Endothelial cell of umbilical vein (primary cell): ENCODE measurements at regions not wholly inside any gene's neighbourhood (a gene's known extent, or its start where the extent isn't known, plus 50 kb on each side); places are given as distances from the start of the nearest gene placed in this dataset.

Experiments
- BruUV-seq: library from RNA; stranded (reverse); fragments of 400-500 nt; replicated peaks from 2 replicates; lab custom pipeline; 2021; lab: Mats Ljungman, UMichigan
- CTCF ChIA-PET: fragments of 300-600, 350-600 bp; sonication (Branson Sonifier 250); formaldehyde crosslinking; loops from one replicate; lab custom pipeline; 2021; ENCODE audit warnings: antibody characterized with exemption, inconsistent platforms; lab: Charles Lee
- POLR2A ChIA-PET: fragments of 300-600, 350-600 bp; sonication (Branson Sonifier 250); formaldehyde crosslinking; loops from one replicate; lab custom pipeline; 2021; ENCODE audit warnings: antibody characterized with exemption, inconsistent platforms; lab: Charles Lee
- DNase-seq: peaks from one replicate; pipeline ENCODE4 v3.0.0-alpha.2; 2011; ENCODE audit warnings: low read depth, low spot score
- FAIRE-seq: peaks from 2 replicates; lab custom pipeline; 2011; peaks lifted over from hg19 to GRCh38; lab: Jason Lieb, UNC
- H2AFZ ChIP-seq: 2 replicates; pipeline ENCODE4 v1.6.0; 2012; ENCODE audit warnings: low read depth, low read length, control low read depth, inconsistent platforms
- H3K27ac ChIP-seq: 2 replicates; pipeline ENCODE4 v1.5.1; 2011; ENCODE audit warnings: low read depth, mild to moderate bottlenecking, control low read depth, low read length, moderate library complexity; ENCODE audit not compliant: insufficient read depth
- H3K27me3 ChIP-seq, 2 experiments: 2 replicates each; pipeline versions ENCODE4 v1.6.0 to v1.6.1; 2011; ENCODE audit warnings: low read length in 2 of 2, mixed read lengths in 1 of 2; ENCODE audit not compliant: control insufficient read depth in 2 of 2, insufficient read depth in 2 of 2
- H3K36me3 ChIP-seq, 2 experiments: 2 replicates in 1 of 2; 3 replicates in 1 of 2; pipeline ENCODE4 v1.5.1; 2011; ENCODE audit warnings: low read length in 2 of 2, mild to moderate bottlenecking in 1 of 2, moderate library complexity in 1 of 2; ENCODE audit not compliant: control insufficient read depth in 2 of 2, insufficient read depth in 2 of 2; ENCODE audit errors: extremely low read depth in 1 of 2
- H3K4me1 ChIP-seq: 3 replicates; pipeline ENCODE4 v1.5.1; 2011; ENCODE audit warnings: mild to moderate bottlenecking, low read length; ENCODE audit not compliant: control insufficient read depth, insufficient read depth; ENCODE audit errors: extremely low read depth
- H3K4me2 ChIP-seq: 2 replicates; pipeline ENCODE4 v1.6.1; 2011; ENCODE audit warnings: low read length, control low read depth, mixed read lengths; ENCODE audit not compliant: insufficient read depth
- H3K4me3 ChIP-seq, 3 experiments: fragments of 200-600 bp in 1 of 3; sonication (generic), shearing (Covaris generic) in 1 of 3; replicated peaks in 1 of 3; 2 replicates each; pipeline ENCODE4 v1.5.1; 2011 to 2016; ENCODE audit warnings: control low read depth in 3 of 3, low read length in 3 of 3, mild to moderate bottlenecking in 2 of 3, inconsistent platforms in 1 of 3, low read depth in 1 of 3, moderate library complexity in 1 of 3; ENCODE audit not compliant: insufficient read depth in 1 of 3
- H3K79me2 ChIP-seq: 2 replicates; pipeline ENCODE4 v1.6.0; 2012; ENCODE audit warnings: low read length, inconsistent platforms; ENCODE audit not compliant: control insufficient read depth, insufficient read depth
- H3K9ac ChIP-seq: replicated peaks from 2 replicates; pipeline ENCODE3; 2011; ENCODE audit warnings: low read length, control low read depth; ENCODE audit not compliant: insufficient read depth; ENCODE audit errors: extremely low read depth
- H3K9me1 ChIP-seq: replicated peaks from 3 replicates; pipeline ENCODE4 v1.6.0; 2011; ENCODE audit warnings: mild to moderate bottlenecking, low read length; ENCODE audit not compliant: control insufficient read depth, insufficient read depth; ENCODE audit errors: extremely low read depth
- H3K9me3 ChIP-seq: replicated peaks from 2 replicates; pipeline ENCODE4 v1.5.1; 2012; ENCODE audit warnings: low read length, inconsistent platforms; ENCODE audit not compliant: control insufficient read depth, insufficient read depth
- H4K20me1 ChIP-seq: replicated peaks from 2 replicates; pipeline ENCODE3; 2011; ENCODE audit warnings: mild to moderate bottlenecking, low read length; ENCODE audit not compliant: control insufficient read depth, insufficient read depth; ENCODE audit errors: extremely low read depth
- EZH2 ChIP-seq: IDR thresholded peaks from 2 replicates; pipeline ENCODE4 v1.6.1; 2012; ENCODE audit warnings: borderline replicate concordance, low read depth, mild to moderate bottlenecking, moderate library complexity, low read length, inconsistent platforms; ENCODE audit not compliant: severe bottlenecking
- FOS ChIP-seq: IDR thresholded peaks from 2 replicates; pipeline ENCODE4 v1.6.1; 2011; ENCODE audit warnings: mild to moderate bottlenecking, low read length, moderate library complexity, borderline replicate concordance; ENCODE audit not compliant: insufficient read depth
- GATA2 ChIP-seq: IDR thresholded peaks from 2 replicates; pipeline ENCODE4 v1.7.0; 2011; ENCODE audit warnings: low read depth, mild to moderate bottlenecking, moderate library complexity, mixed read lengths, low read length; ENCODE audit not compliant: insufficient read length, insufficient read depth
- JUN ChIP-seq: IDR thresholded peaks from 2 replicates; pipeline ENCODE4 v1.6.1; 2011; ENCODE audit warnings: borderline replicate concordance, low read depth; ENCODE audit not compliant: insufficient read length, insufficient read depth
- MAX ChIP-seq: IDR thresholded peaks from 2 replicates; pipeline ENCODE4 v1.6.1; 2011; ENCODE audit not compliant: insufficient read depth, insufficient read length
- MYC ChIP-seq: IDR thresholded peaks from one replicate; pipeline ENCODE4 v1.6.1; 2011; ENCODE audit warnings: mild to moderate bottlenecking, low read depth, low read length
- POLR2A ChIP-seq: IDR thresholded peaks from 2 replicates; pipeline ENCODE4 v1.6.1; 2012; ENCODE audit warnings: low read depth, mild to moderate bottlenecking, control low read depth, low read length
- POLR2AphosphoS5 ChIP-seq: IDR thresholded peaks from 2 replicates; pipeline ENCODE4 v1.6.1; 2012; ENCODE audit warnings: low read depth, mild to moderate bottlenecking, control low read depth, low read length, moderate library complexity; ENCODE audit not compliant: insufficient read depth
- dilution Hi-C: fragments of 300-500 bp; cut with MboI; formaldehyde crosslinking; loops from one replicate; pipeline ENCODE4 v1.15.0; 2019; ENCODE audit warnings: low sequenced_read_pairs; ENCODE audit not compliant: extremely low pct_ligation_motif_present
- intact Hi-C: fragments of 100-400 bp; cut with micrococcal nuclease; formaldehyde crosslinking; loops from one replicate; pipeline ENCODE4 v1.10.0; 2022
- TF ChIP-seq, protein P1 (sequence below), 2 donors: IDR thresholded peaks; 1 replicate in 1 of 2; 2 replicates in 1 of 2; pipeline ENCODE4 v1.5.1; 2011; ENCODE audit warnings: low read length in 2 of 2, mild to moderate bottlenecking in 2 of 2, moderate library complexity in 2 of 2, control low read depth in 1 of 2, inconsistent platforms in 1 of 2, low read depth in 1 of 2; ENCODE audit not compliant: insufficient read depth in 1 of 2; ENCODE audit errors: extremely low read depth in 1 of 2

DNA sequence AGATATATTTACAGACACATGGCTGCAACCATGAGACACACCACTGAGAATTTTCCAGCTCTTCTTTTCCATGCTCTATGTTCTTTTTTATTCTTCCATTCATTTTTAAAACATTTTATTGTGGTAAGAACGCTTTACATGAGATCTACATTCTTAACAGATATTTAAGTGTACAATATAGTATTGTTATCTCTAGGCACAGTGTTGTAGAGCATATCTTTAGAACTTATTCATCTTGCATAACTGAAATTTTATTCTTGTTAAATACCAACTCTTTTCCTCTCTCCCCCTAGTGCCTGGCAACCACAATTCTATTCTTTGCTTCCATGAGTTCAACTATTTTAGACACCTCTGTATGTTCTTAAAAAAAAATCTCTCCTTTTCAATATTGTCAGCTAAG lies 67.1 kb upstream of the HABP2 start:
- CTCF ChIA-PET: no interaction called here
- TF ChIP-seq POLR2AphosphoS5 (no peak), GATA2 (no peak), FOS (no peak), MYC (no peak), EZH2 (no peak), MAX (no peak), JUN (no peak), POLR2A (no peak)
- TF ChIP-seq, protein P1, sequence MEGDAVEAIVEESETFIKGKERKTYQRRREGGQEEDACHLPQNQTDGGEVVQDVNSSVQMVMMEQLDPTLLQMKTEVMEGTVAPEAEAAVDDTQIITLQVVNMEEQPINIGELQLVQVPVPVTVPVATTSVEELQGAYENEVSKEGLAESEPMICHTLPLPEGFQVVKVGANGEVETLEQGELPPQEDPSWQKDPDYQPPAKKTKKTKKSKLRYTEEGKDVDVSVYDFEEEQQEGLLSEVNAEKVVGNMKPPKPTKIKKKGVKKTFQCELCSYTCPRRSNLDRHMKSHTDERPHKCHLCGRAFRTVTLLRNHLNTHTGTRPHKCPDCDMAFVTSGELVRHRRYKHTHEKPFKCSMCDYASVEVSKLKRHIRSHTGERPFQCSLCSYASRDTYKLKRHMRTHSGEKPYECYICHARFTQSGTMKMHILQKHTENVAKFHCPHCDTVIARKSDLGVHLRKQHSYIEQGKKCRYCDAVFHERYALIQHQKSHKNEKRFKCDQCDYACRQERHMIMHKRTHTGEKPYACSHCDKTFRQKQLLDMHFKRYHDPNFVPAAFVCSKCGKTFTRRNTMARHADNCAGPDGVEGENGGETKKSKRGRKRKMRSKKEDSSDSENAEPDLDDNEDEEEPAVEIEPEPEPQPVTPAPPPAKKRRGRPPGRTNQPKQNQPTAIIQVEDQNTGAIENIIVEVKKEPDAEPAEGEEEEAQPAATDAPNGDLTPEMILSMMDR (IDR thresholded peaks at IDR 0.05; ENCODE audit: extremely low read depth in 1 of 2, insufficient read depth in 1 of 2, low read depth in 1 of 2, low read length in 2 of 2): no peak

More for the DNA sequence above, 67.1 kb upstream of the HABP2 start:
- intact Hi-C loops (no loop called here), dilution Hi-C loops (no loop called here)
- Histone ChIP-seq H2AFZ (no peak overlapping the region), H3K9me1 (no peaks in the 10 kb centered on the region), H3K9ac (no peak overlapping the region), H3K4me1 (no peaks in the 10 kb centered on the region), H3K9me3 (no peaks in the 10 kb centered on the region), H3K4me2 (no peak overlapping the region), H3K79me2 (no peaks in the 10 kb centered on the region), H3K27me3 (no peaks in the 10 kb centered on the region), H3K27ac (no peak overlapping the region), H3K36me3 (no peaks in the 10 kb centered on the region), H4K20me1 (no peaks in the 10 kb centered on the region), H3K4me3 (no peak overlapping the region)
- DNase-seq (no peak), FAIRE-seq (no peak)
- no TSS peak for BruUV-seq
- POLR2A ChIA-PET: no interaction called here
